ENCODE measurements at regions not wholly inside any gene's neighbourhood (a gene's known extent, or its start where the extent isn't known, plus 50 kb on each side); places are given as distances from the start of the nearest gene placed in this dataset.

- TF ChIP-seq, protein P1, sequence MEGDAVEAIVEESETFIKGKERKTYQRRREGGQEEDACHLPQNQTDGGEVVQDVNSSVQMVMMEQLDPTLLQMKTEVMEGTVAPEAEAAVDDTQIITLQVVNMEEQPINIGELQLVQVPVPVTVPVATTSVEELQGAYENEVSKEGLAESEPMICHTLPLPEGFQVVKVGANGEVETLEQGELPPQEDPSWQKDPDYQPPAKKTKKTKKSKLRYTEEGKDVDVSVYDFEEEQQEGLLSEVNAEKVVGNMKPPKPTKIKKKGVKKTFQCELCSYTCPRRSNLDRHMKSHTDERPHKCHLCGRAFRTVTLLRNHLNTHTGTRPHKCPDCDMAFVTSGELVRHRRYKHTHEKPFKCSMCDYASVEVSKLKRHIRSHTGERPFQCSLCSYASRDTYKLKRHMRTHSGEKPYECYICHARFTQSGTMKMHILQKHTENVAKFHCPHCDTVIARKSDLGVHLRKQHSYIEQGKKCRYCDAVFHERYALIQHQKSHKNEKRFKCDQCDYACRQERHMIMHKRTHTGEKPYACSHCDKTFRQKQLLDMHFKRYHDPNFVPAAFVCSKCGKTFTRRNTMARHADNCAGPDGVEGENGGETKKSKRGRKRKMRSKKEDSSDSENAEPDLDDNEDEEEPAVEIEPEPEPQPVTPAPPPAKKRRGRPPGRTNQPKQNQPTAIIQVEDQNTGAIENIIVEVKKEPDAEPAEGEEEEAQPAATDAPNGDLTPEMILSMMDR (IDR thresholded peaks at IDR 0.05; ENCODE audit: low read depth, low read length, missing input control) = no peak
- no peak for TF ChIP-seq HNF4G (IDR thresholded peaks at IDR 0.05)
- TF ChIP-seq, protein P2, sequence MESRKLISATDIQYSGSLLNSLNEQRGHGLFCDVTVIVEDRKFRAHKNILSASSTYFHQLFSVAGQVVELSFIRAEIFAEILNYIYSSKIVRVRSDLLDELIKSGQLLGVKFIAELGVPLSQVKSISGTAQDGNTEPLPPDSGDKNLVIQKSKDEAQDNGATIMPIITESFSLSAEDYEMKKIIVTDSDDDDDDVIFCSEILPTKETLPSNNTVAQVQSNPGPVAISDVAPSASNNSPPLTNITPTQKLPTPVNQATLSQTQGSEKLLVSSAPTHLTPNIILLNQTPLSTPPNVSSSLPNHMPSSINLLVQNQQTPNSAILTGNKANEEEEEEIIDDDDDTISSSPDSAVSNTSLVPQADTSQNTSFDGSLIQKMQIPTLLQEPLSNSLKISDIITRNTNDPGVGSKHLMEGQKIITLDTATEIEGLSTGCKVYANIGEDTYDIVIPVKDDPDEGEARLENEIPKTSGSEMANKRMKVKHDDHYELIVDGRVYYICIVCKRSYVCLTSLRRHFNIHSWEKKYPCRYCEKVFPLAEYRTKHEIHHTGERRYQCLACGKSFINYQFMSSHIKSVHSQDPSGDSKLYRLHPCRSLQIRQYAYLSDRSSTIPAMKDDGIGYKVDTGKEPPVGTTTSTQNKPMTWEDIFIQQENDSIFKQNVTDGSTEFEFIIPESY (IDR thresholded peaks at IDR 0.05) = no peak
- no peak for TF ChIP-seq FOXA1 (IDR thresholded peaks at IDR 0.05)
- TF ChIP-seq, protein P3, sequence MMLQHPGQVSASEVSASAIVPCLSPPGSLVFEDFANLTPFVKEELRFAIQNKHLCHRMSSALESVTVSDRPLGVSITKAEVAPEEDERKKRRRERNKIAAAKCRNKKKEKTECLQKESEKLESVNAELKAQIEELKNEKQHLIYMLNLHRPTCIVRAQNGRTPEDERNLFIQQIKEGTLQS (IDR thresholded peaks at IDR 0.05) = no peak
- TF ChIP-seq TAF1 (conservative IDR thresholded peaks at IDR 0.05) = no peak
- no peak for TF ChIP-seq RAD21 (IDR thresholded peaks at IDR 0.05)
- TF ChIP-seq, protein P4, sequence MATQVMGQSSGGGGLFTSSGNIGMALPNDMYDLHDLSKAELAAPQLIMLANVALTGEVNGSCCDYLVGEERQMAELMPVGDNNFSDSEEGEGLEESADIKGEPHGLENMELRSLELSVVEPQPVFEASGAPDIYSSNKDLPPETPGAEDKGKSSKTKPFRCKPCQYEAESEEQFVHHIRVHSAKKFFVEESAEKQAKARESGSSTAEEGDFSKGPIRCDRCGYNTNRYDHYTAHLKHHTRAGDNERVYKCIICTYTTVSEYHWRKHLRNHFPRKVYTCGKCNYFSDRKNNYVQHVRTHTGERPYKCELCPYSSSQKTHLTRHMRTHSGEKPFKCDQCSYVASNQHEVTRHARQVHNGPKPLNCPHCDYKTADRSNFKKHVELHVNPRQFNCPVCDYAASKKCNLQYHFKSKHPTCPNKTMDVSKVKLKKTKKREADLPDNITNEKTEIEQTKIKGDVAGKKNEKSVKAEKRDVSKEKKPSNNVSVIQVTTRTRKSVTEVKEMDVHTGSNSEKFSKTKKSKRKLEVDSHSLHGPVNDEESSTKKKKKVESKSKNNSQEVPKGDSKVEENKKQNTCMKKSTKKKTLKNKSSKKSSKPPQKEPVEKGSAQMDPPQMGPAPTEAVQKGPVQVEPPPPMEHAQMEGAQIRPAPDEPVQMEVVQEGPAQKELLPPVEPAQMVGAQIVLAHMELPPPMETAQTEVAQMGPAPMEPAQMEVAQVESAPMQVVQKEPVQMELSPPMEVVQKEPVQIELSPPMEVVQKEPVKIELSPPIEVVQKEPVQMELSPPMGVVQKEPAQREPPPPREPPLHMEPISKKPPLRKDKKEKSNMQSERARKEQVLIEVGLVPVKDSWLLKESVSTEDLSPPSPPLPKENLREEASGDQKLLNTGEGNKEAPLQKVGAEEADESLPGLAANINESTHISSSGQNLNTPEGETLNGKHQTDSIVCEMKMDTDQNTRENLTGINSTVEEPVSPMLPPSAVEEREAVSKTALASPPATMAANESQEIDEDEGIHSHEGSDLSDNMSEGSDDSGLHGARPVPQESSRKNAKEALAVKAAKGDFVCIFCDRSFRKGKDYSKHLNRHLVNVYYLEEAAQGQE (IDR thresholded peaks at IDR 0.05) = no peak
- TF ChIP-seq EGR1 (IDR thresholded peaks at IDR 0.05; ENCODE audit: low read depth in 2 of 2) = no peak
- no peak for TF ChIP-seq NR2F2 (IDR thresholded peaks at IDR 0.05)
- TF ChIP-seq MAX (IDR thresholded peaks at IDR 0.05) = no peak
These were observed 402.5 kb downstream of the EFNA5 start for GRCh38 chr5:107268241-107268640.

All from liver (tissue), 3 donors.